Activated CD4-positive, alpha-beta T cell treated with anti-CD3 and anti-CD28 coated beads, Interleukin-10, Interleukin-2, amounts not matched to agents 100 ng/mL and 50 ng/mL, durations not matched to agents 16 hours and 8 hours (primary cell): ENCODE measurements at regions not wholly inside any gene's neighbourhood (a gene's known extent, or its start where the extent isn't known, plus 50 kb on each side); places are given as distances from the start of the nearest gene placed in this dataset.

ENCODE experiments used
- DNase-seq: peaks from one replicate; pipeline ENCODE4 v3.0.0-alpha.2; 2020

DNA sequence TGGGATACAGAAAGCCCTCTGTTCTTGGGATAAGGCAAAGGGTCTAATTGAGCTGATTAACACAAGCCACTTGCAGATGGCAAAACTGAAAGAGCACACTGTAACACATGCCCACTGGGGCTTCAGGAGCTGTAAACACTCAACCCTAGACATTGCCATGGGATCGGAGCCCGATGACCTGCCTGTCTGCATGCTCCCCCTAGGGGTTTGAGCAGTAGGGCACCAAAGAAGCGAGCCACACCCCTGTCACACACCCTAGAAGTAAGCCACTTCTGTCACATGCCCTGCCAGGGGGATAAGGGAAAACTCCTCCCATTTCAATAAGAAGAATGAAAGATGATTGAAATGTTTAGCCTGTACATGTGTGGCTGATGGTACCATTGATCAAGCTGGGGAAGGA, 81.3 kb upstream of the IRX6 start:
- no peak for DNase-seq

DNA sequence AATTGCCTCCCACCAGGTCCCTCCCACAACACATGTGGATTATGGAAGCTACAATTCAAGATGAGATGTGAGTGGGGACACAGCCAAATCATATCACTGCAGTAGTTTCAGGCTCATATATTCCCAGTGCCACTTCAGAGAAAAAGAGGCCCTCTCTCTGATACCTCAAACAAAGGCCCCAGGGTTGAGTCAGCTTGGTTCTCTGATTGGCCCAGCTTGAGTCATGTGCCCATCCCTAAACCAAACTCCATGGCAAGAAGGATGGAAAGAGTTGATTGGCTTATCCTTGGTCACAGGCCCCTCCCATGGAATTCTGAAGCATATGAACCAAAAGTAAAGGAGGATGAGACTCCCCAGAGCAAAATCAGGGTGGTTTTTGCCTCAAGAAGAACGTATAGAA, 75.9 kb upstream of the IRX6 start:
- no peak for DNase-seq

DNA sequence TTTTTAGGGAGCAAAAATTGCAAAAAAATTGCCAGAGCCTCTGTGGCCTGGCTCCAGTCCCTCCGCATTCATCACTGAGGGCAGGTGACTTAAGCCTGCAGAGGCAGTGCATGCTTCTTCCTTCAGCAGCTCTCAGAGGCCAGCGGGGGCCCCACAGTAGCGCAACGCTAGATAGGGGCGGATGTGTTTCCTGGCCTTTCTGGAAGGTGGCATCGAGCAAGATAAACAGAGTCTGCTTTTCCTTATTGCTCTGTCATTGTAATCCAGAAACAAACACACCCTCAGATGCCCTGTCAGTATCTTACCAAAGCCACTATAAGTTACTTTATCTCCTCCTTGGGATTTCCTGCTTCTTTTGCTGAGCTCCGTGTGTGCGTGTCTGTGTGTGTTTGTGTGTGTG, 75.5 kb upstream of the IRX6 start:
- no peak for DNase-seq

GRCh38 chr16:55249361-55249760, 74.6 kb upstream of the IRX6 start:
- DNase-seq: no peak

DNA sequence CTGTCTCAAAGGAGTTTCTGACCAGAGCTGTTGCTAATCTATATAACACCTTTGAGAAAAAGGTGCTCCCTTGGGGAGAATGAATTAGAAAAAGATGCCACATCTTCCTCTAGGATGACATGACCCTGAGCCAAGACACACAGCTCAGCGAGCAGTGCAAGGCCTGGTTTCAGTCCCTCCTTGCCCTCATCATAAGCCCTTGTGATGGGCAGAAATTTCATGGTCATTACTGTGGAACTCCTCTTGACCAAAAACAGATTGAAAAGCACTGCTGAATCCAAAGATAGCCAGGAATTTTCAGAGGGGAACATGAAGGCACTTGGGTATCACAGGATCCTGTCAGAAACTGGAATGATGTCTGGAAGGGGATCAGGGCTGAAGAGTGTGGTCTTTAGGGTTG, 74.1 kb upstream of the IRX6 start:
- DNase-seq: no peak

DNA sequence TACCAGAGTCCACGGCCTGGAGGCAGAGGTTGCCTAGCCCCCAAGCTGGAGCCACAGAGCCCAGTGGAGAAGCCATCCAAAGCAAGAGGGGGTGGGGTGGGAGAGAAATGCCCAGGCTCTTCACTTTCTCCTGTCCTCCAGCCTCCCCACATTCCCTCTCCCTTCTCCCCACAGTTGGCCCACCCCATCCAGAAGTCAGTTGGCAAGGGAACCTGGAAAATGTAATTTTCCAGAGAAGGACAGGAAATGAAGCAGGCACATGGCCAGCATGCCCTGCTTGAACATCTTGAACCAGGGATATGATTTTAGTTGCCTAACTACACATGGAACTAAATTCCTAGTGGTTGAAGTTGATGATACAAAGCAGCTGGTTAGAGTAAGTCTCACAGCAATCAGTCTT, 73.3 kb upstream of the IRX6 start:
- no peak for DNase-seq

DNA sequence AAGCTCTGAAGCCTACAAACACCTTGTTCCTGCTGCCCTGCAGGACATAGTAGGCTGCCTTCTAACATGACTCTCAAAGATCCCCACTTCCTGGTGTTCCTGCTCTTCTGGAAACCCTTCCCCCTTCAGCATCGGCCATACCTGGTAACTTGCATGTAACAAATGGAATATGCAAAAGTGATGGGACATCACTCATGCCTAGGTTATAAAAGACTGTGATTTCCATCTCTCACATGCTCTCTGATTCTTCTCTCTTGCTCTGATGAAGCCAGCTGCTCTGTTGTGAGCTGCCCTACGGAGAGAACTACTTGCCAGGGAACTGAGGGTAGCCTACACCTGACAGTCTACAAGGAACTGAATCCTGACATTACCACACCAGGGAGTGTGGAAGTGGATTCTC, 72.9 kb upstream of the IRX6 start:
- DNase-seq: no peak

DNA sequence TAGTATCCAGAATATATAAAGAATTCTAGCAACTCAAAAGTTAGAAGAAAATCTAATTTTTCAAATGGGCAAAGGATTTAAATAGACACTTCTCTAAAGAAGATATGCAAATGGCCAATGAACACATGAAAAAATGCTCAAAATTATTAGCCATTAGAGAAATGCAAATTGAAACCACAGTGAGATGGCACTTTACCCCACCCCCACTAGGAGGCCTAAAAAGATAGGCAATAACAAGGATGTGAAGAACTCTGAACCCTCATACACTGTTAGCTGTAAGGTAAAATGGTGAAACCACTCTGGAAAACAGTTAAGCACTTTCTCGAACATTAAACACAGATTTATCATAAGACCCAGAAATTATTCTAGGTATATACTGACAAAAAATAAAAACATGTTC, 71.4 kb upstream of the IRX6 start:
- no peak for DNase-seq

DNA sequence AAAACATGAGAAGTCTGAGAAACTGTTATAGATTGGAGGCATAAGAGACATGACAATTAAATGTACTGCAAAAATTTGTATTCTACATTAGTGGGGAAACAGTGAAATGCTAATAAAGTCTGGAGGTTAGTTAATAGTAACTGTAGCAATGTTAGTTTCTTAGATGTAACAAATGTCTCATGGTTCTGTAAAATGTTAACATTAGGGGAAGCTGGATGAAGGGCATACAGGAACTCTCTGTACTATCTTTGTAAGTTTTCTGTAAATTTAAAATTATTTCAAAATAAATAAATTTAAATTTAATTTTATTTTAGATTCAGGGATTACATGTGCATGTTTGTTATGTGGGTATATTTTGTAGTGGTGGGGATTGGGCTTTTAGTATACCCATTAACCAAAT, 70.0 kb upstream of the IRX6 start:
- no peak for DNase-seq

- DNase-seq: no peak
Observed at GRCh38 chr16:55255733-55256282, 68.2 kb upstream of the IRX6 start.

GRCh38 chr16:55256412-55257016, 67.5 kb upstream of the IRX6 start:
- no peak for DNase-seq

DNA sequence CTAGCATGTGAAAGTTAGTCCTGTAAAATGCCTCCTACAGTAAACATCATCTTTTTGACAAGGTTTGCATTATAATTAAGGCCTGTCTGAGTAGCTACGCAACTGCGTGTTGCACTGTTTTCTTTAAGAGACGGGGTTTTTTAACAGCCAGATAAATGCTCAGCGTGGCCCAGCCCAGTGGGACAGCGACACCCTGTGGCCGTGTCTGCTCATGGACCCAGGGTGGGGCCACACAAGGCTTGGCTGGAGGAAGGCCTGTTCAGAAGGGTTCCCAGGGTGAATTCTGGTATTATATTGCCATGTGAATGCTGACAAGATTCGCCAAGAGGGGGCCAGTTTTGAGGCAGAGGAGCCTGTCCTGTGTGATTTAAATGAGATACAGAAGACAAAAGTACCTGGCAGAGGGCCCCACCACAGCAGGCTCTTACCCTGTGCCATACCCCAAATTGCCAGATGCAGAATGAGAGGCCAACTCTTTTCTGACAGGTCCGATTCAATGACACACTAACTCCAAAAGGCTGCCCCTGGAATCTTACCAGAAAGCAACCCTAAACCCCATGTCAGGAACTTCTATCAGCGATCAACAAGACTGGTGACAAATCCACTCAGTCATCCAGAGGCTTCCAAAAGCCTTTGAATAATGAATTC, 65.9 kb upstream of the IRX6 start:
- DNase-seq: peak; percentile 59

DNA sequence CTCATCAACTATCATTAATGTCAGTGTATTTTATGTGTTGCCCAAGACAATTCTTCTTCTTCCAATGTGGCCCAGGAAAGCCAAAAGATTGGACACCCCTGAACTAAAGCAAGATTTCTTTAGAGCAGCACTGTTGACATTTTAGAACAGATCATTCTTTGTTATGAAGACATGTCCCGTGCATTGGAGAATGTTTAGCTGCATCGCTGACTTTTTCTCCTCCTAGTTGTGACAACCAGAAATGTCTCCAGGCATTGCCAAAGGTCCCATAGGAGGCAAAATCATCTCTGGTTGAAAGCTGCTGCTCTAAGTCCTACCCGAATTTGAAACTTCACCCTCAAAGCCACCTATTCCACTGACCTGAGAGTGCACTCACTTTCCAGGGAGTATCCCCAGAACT, 62.7 kb upstream of the IRX6 start:
- no peak for DNase-seq

DNA sequence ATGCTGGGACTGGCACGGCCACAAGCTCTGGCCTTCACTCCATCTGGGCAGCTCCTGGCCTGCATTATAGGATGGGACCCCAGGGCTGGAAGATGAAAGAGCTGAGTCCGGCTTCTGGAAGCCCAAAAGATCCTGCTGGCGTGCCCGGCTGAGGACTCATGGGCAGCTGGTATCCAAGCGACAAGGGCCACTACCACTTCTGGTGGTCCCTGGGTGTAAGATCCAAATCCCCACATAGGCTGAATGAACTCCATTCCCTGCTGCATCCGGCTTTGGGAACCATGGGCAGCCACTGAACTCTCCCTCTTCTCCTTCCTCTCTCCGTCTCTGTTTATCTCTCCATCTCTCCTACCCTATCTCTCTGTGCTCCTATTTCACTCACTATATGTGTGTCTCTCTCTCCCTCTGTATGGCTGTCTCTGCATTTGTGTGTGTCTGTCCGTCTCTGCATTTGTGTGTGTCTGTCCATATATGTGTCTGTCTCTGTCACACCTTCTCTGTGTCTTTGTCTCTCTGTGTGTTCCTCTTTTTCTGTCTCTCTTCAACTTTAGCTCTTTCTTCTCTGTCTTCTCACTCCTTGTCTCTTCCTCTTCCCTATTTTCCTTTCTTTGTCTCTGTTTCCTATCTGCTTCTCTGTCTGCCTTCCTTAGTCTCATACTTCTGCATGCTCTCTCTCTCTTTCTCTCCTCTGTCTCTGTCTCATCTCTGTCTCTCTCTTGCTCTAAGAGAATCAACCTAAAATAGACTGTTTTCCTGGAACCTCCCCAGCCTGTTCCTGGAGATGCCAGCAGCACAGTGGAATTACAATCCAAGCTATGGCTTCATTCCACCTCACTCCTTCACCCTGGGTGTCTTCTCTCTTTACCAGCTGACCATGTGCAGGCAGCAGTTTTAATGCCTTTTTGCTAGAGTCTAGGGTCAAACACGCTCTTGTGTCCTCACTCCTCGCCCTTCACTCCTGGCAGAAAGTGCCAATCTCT, 60.4 kb upstream of the IRX6 start:
- no peak for DNase-seq

DNA sequence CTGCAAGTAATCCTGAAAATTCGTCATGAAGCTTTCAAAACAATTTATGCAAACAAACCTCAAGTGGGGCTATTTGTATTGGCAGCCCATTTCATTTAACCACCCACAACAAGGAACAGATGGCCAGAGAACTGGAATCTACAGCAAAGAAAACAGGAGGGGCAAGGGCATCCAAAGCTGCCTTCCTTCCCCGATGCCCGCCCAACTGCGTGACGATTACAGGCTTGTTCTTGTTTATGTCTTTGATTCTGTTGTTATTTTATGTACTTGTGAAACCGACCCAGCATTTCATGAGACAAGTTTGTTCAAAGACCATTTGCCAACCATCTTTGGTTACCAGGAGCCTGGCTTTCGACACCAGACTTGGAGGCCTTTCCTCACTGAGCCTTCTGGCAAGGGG, 59.1 kb upstream of the IRX6 start:
- DNase-seq: no peak

DNA sequence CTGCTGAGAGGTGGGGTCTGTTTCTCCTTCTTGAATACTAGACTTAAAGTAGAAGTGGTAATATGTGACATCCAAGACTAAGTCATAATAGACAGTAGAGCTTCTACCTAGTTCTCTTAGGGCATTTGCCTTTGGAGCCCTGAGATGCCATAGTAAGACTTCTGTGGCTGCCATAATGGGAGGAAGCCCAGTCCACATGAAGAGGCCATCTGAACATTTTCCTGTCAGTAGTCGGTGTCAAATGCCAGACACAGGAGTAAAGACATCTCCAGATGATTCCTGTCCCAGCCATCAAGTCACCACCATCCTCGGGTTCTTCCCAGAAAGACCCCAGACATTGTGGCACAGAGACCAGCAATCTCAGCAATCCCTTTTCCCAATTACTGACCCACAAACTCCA, 58.1 kb upstream of the IRX6 start:
- no peak for DNase-seq

- DNase-seq: no peak
Observed at GRCh38 chr16:55271945-55272513, 52.0 kb upstream of the IRX6 start.

- DNase-seq: no peak
Observed at GRCh38 chr16:55272744-55273143, 51.3 kb upstream of the IRX6 start.

- DNase-seq: no peak
Observed at GRCh38 chr16:55273356-55273755, 50.6 kb upstream of the IRX6 start.

DNA sequence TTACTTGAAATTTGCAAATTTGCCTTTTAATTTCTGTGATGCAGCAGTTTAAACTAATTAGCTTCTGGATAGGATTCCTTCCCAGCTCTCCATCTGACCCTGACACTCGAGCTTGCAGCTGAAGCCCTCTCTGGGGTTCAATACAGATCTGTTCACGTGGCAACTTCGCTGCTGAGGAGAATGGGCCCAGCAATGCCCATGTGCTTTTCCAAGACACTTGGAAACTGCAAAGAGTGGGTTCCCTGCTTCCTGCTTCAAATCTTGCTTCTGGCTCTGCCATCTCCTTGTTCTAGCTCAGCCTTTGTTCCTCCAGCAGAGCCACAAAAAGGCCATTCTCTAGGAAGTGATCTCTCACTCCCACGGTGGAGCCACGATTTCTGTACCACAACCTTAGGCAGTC, 50.0 kb upstream of the IRX6 start:
- no peak for DNase-seq
